COLO668 (cell line): ENCODE measurements at regions not wholly inside any gene's neighbourhood (a gene's known extent, or its start where the extent isn't known, plus 50 kb on each side); places are given as distances from the start of the nearest gene placed in this dataset.

ENCODE experiments used
- DNase-seq: peaks from one replicate; lab custom pipeline; 2025; ENCODE audit not compliant: unreplicated experiment; lab: John Stamatoyannopoulos, UW

- no peak for DNase-seq
Measured at GRCh38 chr5:67355120-67355713, 158.6 kb upstream of the CD180 start.

GRCh38 chr5:67353500-67354450, 157.2 kb upstream of the CD180 start:
- DNase-seq = no peak

- no peak for DNase-seq
Measured at GRCh38 chr5:67350618-67351201, 154.1 kb upstream of the CD180 start.

GRCh38 chr5:67350185-67350584, 153.6 kb upstream of the CD180 start:
- DNase-seq = no peak

- DNase-seq = no peak
Measured at GRCh38 chr5:67347821-67348220, 151.2 kb upstream of the CD180 start.

- DNase-seq = no peak
Measured at GRCh38 chr5:67346611-67347010, 150.0 kb upstream of the CD180 start.

GRCh38 chr5:67344870-67345269, 148.3 kb upstream of the CD180 start:
- DNase-seq = no peak

- no peak for DNase-seq
Measured at GRCh38 chr5:67343835-67344234, 147.2 kb upstream of the CD180 start.

GRCh38 chr5:67341478-67341877, 144.9 kb upstream of the CD180 start:
- DNase-seq = no peak

- no peak for DNase-seq
Measured at GRCh38 chr5:67339219-67339767, 142.7 kb upstream of the CD180 start.

GRCh38 chr5:67338421-67338820, 141.8 kb upstream of the CD180 start:
- DNase-seq = no peak

- no peak for DNase-seq
Measured at GRCh38 chr5:67337751-67338150, 141.2 kb upstream of the CD180 start.

- DNase-seq = no peak
Measured at GRCh38 chr5:67335426-67335825, 138.8 kb upstream of the CD180 start.

GRCh38 chr5:67334373-67334772, 137.8 kb upstream of the CD180 start:
- no peak for DNase-seq

- DNase-seq = no peak
Measured at GRCh38 chr5:67333171-67333570, 136.6 kb upstream of the CD180 start.

- no peak for DNase-seq
Measured at GRCh38 chr5:67331296-67331925, 134.8 kb upstream of the CD180 start.

- no peak for DNase-seq
Measured at GRCh38 chr5:67319935-67320725, 123.5 kb upstream of the CD180 start.

- DNase-seq = no peak
Measured at GRCh38 chr5:67318746-67319145, 122.1 kb upstream of the CD180 start.

- DNase-seq = no peak
Measured at GRCh38 chr5:67317603-67318002, 121.0 kb upstream of the CD180 start.

- DNase-seq = no peak
Measured at GRCh38 chr5:67316695-67317094, 120.1 kb upstream of the CD180 start.
